K562 (cell line): ENCODE measurements at regions not wholly inside any gene's neighbourhood (a gene's known extent, or its start where the extent isn't known, plus 50 kb on each side); places are given as distances from the start of the nearest gene placed in this dataset.
"Not testable (repeated sequence)": the region's sequence is repeated elsewhere in the genome, so short reads cannot be mapped to it uniquely, and the experiment has no call there.

Source experiments
- IRF2 ChIP-seq: sonication (generic); formaldehyde crosslinking; IDR thresholded peaks from 2 replicates; pipeline ENCODE4 v1.8.1; 2022; ENCODE audit warnings: mild to moderate bottlenecking, missing genetic modification reagents
- NFRKB ChIP-seq: fragments of 450-650 bp; IDR thresholded peaks from 2 replicates; pipeline ENCODE4 v1.6.1; 2016; ENCODE audit warnings: low read depth

- TF ChIP-seq NFRKB, IRF2: not testable (repeated sequence)
These were observed 233.4 kb upstream of the PLGLB2 start for GRCh38 chr2:87514515-87514914.
